Urothelium cell line (cell line): ENCODE measurements at regions not wholly inside any gene's neighbourhood (a gene's known extent, or its start where the extent isn't known, plus 50 kb on each side); places are given as distances from the start of the nearest gene placed in this dataset.

Source experiments
- DNase-seq: peaks from one replicate; pipeline ENCODE4 v3.0.0; 2011; ENCODE audit warnings: low spot score, mixed read lengths
- FAIRE-seq: peaks from 2 replicates; lab custom pipeline; 2011; peaks lifted over from hg19 to GRCh38; lab: Jason Lieb, UNC

GRCh38 chr3:181855825-181856224 lies 144.1 kb downstream of the SOX2 start:
- DNase-seq (no peak), FAIRE-seq (no peak)

DNA sequence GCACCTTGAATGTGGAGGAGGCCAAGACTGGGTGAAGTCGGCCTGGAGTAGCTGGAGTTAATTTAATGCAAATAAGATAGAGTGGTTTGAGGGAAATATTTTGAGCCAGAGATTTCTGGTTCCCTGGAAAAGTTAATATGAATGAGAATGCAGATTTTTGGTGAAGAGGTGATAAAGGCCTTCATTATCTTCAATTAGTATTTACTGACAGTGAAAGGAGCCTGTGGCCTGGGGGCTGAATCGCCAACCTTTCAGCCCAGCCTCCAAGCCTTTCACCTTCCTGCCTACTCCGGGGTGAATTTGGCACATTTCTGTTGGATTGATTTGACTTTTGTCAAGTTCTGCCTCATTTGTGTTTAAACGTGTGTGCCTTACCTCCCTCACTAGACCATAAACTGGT lies 147.8 kb downstream of the SOX2 start:
- DNase-seq (no peak), FAIRE-seq (no peak)

DNA sequence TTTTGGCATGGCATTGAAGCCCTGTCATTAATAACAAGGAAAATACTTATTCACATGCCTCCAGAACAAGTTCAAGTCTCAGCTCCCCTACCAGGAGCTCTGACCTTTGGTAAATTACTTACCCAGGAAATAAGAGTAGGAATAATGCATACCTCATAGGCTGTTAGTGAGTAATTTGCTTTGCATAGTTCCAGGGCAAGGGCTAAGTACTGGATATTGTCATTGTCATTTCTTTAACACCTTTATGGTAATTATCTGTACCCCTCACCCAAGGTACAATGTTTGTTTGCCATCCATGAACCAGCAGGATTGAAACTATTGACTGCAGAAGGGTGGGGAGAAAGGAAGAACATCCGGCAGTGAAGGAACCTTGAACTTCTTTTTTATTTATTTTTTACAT lies 148.5 kb downstream of the SOX2 start:
- FAIRE-seq = no peak
- no peak for DNase-seq

DNA sequence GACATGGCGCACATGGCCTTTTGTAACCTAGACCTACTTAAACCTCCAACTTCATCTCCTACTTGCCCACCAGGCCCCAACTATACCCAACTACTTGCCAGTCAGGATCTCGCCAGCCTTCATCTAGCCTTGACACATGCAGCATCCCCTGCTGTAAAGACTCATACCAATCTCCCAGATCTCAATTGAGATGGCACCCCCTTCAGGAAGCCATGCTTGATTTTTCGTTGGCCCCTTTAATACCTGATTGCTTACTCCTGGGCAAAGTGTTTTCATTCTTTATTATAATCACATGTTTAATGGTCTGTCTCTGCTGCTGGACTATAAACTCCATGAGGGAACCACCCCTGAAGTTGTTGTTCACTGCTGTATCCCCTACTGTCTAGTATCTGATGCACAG lies 150.8 kb downstream of the SOX2 start:
- DNase-seq = no peak
- FAIRE-seq = no peak

GRCh38 chr3:181868576-181869082 lies 156.9 kb downstream of the SOX2 start:
- no peak for DNase-seq
- no peak for FAIRE-seq

GRCh38 chr3:181872887-181873286 lies 161.2 kb downstream of the SOX2 start:
- FAIRE-seq = no peak
- no peak for DNase-seq

DNA sequence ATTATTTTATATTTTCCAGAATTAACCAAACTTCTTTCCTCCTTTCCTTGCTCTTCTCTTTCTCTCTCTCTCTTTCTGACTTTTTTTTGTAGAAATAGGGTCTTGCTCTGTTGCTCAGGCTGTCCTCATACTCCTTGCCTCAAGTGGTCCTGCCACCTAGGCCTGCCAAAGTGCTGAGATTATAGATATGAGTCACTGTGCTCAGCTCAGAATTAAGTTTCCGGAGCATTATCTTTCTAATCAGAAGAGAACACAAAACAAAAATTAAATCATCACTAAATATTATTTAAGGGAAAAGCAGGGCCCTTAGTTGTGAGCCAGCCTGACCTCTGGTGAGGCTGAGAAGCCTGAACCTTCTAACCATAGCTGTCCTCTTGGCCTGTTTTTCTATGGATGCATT lies 168.2 kb downstream of the SOX2 start:
- no peak for FAIRE-seq

GRCh38 chr3:181880331-181880730 lies 168.6 kb downstream of the SOX2 start:
- FAIRE-seq (no peak), DNase-seq (no peak)

More for the DNA sequence above, 168.2 kb downstream of the SOX2 start:
- no peak for DNase-seq

GRCh38 chr3:181881749-181882148 lies 170.0 kb downstream of the SOX2 start:
- FAIRE-seq (no peak), DNase-seq (no peak)

- FAIRE-seq = no peak
- DNase-seq = no peak
Observed at GRCh38 chr3:181885868-181886630, 174.3 kb downstream of the SOX2 start.

DNA sequence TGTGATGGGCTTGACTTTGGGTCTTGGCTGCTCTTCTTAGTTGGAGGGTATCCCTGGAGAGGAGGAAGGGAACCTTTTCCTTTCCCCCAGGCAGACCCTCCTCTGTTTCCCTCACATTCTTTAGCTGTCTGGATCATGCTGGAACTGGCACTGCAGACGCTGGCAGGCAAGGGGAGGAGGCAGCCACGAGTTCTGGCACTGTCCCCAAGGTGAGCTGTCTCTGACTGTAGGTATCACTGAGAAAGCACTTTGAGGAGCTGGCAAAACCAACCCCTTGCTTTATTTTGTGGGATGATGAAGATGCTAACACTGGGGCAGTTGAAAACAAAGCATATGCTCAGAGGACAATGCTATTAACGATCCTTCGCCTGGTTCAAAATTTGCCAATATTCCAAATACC lies 175.0 kb downstream of the SOX2 start:
- no peak for FAIRE-seq
- DNase-seq = no peak

DNA sequence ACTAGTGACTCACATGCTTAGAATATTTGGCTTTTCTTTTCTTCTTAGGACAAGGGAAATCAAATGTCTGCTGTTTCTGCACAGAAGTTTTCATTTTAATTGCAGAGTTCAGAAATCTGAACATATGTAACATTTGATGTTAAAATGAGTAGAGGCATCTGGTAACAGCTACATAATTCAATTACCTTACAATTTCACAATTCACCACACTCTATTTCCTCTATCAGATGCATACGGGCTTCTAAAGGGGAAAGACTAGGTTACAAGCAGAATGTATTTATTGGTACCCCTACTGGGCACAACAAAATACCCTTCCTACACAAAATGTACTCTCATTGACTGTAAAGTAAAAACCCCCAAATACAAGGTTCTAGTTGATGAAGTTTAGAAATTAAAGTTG lies 176.0 kb downstream of the SOX2 start:
- FAIRE-seq = no peak
- DNase-seq = no peak

DNA sequence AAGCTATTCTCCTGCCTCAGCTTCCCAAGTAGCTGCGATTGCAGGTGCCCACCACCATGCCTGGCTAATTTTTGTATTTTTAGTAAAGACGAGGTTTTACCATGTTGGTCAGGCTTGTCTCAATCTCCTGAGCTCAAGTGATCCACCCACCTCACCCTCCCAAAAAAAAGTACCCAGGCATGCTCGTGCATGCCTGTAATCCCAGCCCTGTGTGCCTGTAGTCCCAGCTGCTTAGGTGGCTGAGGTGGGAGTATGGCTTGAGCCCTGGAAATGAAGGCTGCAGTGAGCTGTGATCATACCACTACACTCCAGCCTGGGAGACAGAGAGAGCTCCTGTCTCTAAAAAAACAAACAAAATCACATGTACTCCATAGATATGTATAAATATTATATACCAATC lies 176.5 kb downstream of the SOX2 start:
- FAIRE-seq (no peak), DNase-seq (no peak)

GRCh38 chr3:181892848-181893247 lies 181.1 kb downstream of the SOX2 start:
- DNase-seq (no peak), FAIRE-seq (no peak)

- FAIRE-seq (no peak), DNase-seq (no peak)
Observed at GRCh38 chr3:181896605-181897004, 184.9 kb downstream of the SOX2 start.

DNA sequence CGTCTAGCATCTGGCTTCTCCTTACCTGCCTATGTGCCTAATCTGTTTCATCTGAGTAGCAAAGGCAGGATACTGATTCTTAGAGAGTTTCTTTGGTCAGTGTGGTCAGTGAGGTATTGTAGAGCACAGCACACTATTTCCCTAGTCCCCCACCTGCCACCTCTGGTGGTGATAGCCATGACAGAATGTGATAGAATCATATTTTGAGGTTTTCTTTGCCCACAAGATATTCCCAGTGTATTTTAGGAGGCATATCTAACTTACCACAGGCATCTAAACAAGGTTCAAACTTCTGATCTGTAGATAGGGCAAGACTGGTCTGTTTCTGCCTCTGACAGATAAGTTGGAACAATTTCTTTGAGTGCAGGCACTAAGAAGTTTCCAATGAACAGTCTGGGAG lies 188.0 kb downstream of the SOX2 start:
- FAIRE-seq = no peak

DNA sequence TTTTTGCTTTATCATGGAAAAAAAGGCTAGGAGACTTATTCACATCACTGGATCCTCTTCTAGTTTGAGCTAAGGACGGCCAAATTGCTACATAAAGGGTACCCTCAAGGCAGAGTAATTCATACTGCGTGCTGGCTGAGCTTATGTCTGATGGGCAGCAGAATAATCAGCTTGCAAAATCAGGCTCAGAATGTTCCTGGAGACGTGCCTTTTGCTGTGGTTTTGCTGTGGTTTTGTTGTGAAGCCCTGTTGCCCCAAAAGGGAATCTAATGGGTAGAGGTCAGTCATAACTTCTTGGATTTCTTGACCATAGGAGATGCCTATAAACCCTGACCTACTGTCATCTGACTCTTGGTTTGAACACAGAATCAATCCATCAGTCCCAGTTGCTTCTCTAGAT lies 189.9 kb downstream of the SOX2 start:
- DNase-seq (no peak), FAIRE-seq (no peak)

More for the DNA sequence above, 188.0 kb downstream of the SOX2 start:
- peak; percentile 18 for DNase-seq

GRCh38 chr3:181906338-181906737 lies 194.6 kb downstream of the SOX2 start:
- DNase-seq (no peak), FAIRE-seq (no peak)

GRCh38 chr3:181909241-181909640 lies 197.5 kb downstream of the SOX2 start:
- DNase-seq = no peak
- FAIRE-seq = no peak

DNA sequence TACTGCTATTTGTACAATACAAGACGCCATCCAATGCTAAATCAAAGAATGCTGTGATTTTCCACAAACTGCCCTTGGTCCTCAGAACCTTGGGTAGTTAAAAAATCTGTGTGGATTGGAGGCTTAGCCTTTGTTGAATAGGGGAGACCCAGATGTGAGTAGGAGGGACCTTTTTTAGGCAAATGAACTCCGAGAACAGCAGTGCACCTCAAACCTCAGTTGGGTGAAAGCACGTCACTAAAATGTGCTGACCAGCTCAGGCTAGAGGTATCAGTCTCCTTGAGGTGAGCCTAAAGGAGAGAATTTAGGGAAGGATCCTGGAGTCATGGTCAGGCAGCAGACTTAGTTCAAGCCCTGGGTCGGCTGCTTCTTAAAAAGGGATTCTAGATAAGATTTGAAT lies 200.7 kb downstream of the SOX2 start:
- DNase-seq = no peak
- no peak for FAIRE-seq

DNA sequence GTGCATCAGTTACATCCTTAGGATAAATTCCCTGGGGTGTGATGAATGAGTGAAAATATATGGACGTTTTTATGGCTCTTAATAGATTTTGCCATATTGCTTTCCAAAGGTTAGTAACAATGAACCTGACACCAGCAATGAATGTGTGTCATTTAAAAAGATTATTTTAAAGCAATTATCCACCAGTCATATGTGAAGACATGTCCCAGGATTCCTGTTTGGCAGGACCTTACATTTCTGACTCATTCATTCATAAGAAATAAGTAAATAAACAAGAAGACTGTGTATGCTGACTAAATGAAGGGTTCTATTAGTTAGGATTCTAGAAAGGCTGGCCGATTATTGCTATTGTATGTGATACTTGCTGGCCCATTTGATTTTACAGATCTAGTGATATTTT lies 201.5 kb downstream of the SOX2 start:
- FAIRE-seq (no peak), DNase-seq (no peak)

GRCh38 chr3:181915551-181915950 lies 203.8 kb downstream of the SOX2 start:
- FAIRE-seq = no peak
- no peak for DNase-seq

- no peak for FAIRE-seq
- DNase-seq = no peak
Observed at GRCh38 chr3:181916013-181916412, 204.3 kb downstream of the SOX2 start.
